ENCODE measurements at regions not wholly inside any gene's neighbourhood (a gene's known extent, or its start where the extent isn't known, plus 50 kb on each side); places are given as distances from the start of the nearest gene placed in this dataset.

DNA sequence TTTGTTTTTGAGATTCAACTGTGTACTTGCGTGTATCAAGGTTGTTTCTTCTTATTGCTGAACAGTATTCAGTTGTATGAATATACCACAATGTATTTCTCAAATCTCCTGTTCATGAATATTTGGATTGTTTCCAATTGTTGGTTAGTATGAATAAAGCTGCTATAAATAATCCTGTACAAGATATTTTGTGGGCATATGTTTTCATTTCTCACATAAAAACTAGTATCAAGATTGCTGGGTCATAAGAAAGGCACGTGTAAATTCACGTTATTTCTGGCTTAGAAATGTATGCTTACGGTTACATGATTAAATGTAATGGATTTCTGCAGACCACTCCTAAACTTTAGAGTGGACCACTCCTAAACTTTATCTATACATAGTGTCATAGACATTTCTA lies 96.6 kb downstream of the BTBD3 start:
- TF ChIP-seq MAFK (IDR thresholded peaks at IDR 0.05; ENCODE audit: low read depth, low read length) (no peak), POLR2AphosphoS5 (IDR thresholded peaks at IDR 0.05; ENCODE audit: low read depth, low read length) (no peak), EZH2 (IDR thresholded peaks at IDR 0.05; ENCODE audit: low read depth, low read length, severe bottlenecking) (no peak), CTCF (IDR thresholded peaks at IDR 0.05; ENCODE audit: control extremely low read depth in 1 of 3, insufficient read depth in 1 of 3, low read depth in 1 of 3, low read length in 3 of 3) (no peak), BRCA1 (IDR thresholded peaks at IDR 0.05; ENCODE audit: low read depth, low read length) (no peak), RFX5 (IDR thresholded peaks at IDR 0.05; ENCODE audit: borderline replicate concordance, low read depth, low read length) (no peak)
- TF ChIP-seq, protein P1, sequence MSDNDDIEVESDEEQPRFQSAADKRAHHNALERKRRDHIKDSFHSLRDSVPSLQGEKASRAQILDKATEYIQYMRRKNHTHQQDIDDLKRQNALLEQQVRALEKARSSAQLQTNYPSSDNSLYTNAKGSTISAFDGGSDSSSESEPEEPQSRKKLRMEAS (IDR thresholded peaks at IDR 0.05): no peak

All from H1 (cell line).